Type B pancreatic cell (in vitro differentiated cells): ENCODE measurements at regions not wholly inside any gene's neighbourhood (a gene's known extent, or its start where the extent isn't known, plus 50 kb on each side); places are given as distances from the start of the nearest gene placed in this dataset.

Experiments used
- DNase-seq: peaks from one replicate; pipeline ENCODE4 v3.0.0; 2021; ENCODE audit warnings: mixed read lengths; ENCODE audit not compliant: unreplicated experiment; ENCODE audit errors: extremely low spot score
- H3K27ac Mint-ChIP-seq: 2 replicates; pipeline ENCODE4 v1.8.0; 2021; ENCODE audit warnings: mild to moderate bottlenecking, mixed read lengths
- H3K27me3 Mint-ChIP-seq: 2 replicates; pipeline ENCODE4 v1.8.0; 2021; ENCODE audit warnings: mixed read lengths
- H3K36me3 Mint-ChIP-seq: 2 replicates; pipeline ENCODE4 v1.8.0; 2021; ENCODE audit warnings: mixed read lengths
- H3K4me1 Mint-ChIP-seq: one replicate; pipeline ENCODE4 v1.8.0; 2021; ENCODE audit warnings: mixed read lengths; ENCODE audit not compliant: unreplicated experiment
- H3K4me3 Mint-ChIP-seq: 2 replicates; pipeline ENCODE4 v1.8.0; 2021; ENCODE audit warnings: mild to moderate bottlenecking, mixed read lengths
- H3K9me3 Mint-ChIP-seq: 2 replicates; pipeline ENCODE4 v1.8.0; 2021; ENCODE audit warnings: mixed read lengths
- CTCF ChIP-seq: fragments of 200-600 bp; sonication (generic); conservative IDR thresholded peaks from 2 replicates; pipeline ENCODE4 v1.5.0; 2021; ENCODE audit warnings: antibody characterized with exemption, mild to moderate bottlenecking

DNA sequence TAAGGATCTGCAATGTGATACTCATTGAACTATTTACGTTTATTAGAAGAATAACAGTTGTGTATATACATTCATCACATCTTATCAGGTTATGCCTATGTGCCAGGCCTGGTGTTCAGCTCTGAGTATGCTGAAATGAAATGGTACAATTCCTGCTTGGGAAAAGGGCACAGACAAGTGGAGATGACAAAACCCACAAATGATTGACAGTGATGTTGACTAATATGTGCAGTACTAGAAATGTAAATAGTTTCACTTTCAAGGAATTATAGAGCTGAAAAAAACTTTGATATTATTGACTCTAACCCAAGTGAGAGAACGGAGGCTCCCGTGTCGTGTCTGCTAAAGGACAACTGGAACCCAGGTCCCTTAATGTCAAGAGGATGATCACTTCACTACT lies 386.8 kb upstream of the DACH1 start:
- Mint-ChIP-seq H3K36me3 (no peaks in the 10 kb centered on the region), H3K27me3 (no peaks in the 10 kb centered on the region), H3K9me3 (peaks cover 5% of the 10 kb centered on the region), H3K4me3 (no peak overlapping the region), H3K4me1 (no peaks in the 10 kb centered on the region), H3K27ac (no peak overlapping the region)
- no peak for DNase-seq
- no peak for TF ChIP-seq CTCF

DNA sequence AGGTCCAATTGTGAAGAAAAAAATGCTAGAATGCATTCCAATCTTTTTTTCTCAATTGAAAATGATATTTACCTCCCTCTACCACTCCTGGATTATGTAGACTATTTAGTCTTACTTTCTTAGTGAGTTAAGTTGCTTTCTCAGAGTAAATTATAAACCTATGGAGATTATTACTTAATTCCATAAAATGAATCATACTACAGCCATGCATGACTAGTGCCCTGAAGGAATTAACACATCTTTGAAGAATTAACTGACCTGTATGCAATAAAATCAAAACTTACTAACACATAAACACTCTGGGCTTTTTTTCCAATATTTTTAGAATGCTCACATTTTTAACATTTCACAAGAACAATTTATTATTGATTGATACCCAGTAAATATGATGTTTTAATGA lies 379.4 kb upstream of the DACH1 start:
- no peak for DNase-seq
- H3K4me3 Mint-ChIP-seq: no peak overlapping the region
- H3K27me3 Mint-ChIP-seq: no peaks in the 10 kb centered on the region
- H3K36me3 Mint-ChIP-seq: no peaks in the 10 kb centered on the region
- H3K4me1 Mint-ChIP-seq: no peaks in the 10 kb centered on the region
- TF ChIP-seq CTCF: no peak
- H3K9me3 Mint-ChIP-seq: peaks cover 5% of the 10 kb centered on the region
- no peak overlapping the region for H3K27ac Mint-ChIP-seq

DNA sequence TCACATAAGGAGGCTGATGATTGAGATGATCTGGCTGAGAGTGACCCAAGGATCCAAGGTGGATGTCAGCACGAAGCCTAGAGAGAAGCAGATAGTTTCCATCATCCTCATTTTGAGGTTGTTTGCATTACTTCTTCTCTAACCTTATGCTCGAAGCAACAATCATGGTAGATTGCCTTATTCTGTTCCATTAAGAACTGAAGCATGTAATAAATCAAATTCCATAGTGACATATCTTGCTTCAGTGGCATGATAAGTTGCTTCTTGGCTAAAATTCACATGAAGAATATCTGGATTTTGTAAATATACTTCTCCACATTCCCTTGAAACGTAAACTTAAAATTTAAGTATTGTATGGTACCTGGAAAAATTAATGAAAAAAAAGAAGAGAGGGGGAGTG lies 377.8 kb upstream of the DACH1 start:
- Mint-ChIP-seq H3K4me1 (no peaks in the 10 kb centered on the region), H3K27ac (no peak overlapping the region), H3K9me3 (no peaks in the 10 kb centered on the region), H3K4me3 (no peak overlapping the region), H3K36me3 (no peaks in the 10 kb centered on the region), H3K27me3 (no peaks in the 10 kb centered on the region)
- TF ChIP-seq CTCF: no peak
- no peak for DNase-seq

DNA sequence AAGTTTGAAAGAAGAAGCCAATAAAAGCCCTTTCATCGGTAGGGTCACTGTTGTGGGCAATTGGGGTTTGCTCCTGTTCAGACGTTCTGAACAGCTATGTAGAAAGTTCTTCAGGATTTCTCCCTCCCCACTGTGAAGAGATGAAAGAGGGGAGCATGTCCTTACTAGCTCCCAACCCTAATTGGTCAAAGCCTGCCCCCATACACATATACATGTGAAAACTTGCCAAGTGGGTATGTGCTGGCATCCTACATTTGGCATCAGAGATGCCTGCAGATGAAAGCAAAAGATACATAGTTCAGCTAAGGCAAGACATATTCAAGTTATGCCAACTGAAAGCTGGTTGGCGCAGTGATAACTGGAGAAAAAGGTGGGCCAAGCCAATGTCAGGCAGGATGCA lies 363.1 kb upstream of the DACH1 start:
- Mint-ChIP-seq H3K27me3 (no peaks in the 10 kb centered on the region), H3K4me3 (no peak overlapping the region), H3K4me1 (no peaks in the 10 kb centered on the region), H3K36me3 (no peaks in the 10 kb centered on the region), H3K9me3 (no peaks in the 10 kb centered on the region), H3K27ac (no peak overlapping the region)
- no peak for TF ChIP-seq CTCF
- no peak for DNase-seq

DNA sequence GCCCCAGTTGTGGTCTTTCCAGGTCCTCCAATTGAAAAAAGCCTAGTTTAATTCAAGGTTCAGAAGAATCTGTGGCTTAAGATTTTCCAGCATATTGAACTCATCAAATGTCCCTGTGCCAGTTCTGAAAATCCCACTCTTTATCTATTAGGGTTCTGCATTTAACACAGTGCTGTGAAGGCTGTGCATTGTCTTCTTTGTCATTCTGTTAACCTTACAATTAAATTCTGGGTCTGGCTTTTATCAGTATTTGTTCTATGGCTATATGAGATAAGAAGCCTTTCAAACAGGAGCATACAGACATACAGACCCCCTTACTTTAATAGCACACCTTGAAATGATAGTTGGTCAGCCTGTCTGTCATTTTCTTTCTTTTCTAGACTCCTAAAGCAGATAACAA lies 362.1 kb upstream of the DACH1 start:
- H3K4me1 Mint-ChIP-seq: no peaks in the 10 kb centered on the region
- H3K4me3 Mint-ChIP-seq: no peak overlapping the region
- H3K27me3 Mint-ChIP-seq: no peaks in the 10 kb centered on the region
- no peak for TF ChIP-seq CTCF
- no peaks in the 10 kb centered on the region for H3K36me3 Mint-ChIP-seq
- DNase-seq: no peak
- no peaks in the 10 kb centered on the region for H3K9me3 Mint-ChIP-seq
- no peak overlapping the region for H3K27ac Mint-ChIP-seq

DNA sequence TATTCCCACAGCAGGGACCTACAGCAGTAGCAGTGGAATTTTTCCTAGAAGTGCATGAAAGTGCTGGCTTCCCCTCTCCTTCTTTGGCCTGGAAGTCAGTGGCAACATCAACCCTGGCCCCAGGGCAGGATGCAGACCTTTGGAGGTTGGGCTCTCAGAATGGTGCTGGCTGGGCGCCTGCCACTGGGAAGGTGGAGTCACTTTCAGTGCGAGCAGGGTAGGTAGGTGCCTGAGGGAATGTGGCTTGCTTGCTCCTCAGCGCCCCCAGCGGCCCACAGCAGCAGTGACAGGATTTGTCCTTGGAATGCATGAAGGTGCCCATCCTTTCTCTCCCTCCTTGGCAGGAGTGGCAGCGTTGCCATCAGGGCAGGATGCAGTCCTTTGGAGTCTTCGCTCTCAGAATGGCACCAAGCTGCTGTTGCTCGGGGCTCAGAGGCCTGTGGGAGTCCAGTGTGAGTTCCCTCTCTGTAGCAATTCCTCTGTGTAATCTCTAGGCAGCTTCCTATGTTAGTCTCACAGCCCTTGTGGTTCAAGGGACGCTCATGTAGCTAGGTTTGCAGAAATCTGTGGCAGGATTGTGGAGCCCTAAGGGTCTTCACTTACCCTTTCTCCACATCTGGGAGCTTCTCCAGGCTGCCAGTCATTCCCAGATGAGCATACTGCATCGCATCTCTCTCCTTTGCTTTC lies 354.4 kb upstream of the DACH1 start:
- peak; percentile 74 for TF ChIP-seq CTCF
- Mint-ChIP-seq H3K27ac (no peak overlapping the region), H3K4me3 (no peak overlapping the region), H3K9me3 (peaks cover 3% of the 10 kb centered on the region), H3K27me3 (no peaks in the 10 kb centered on the region), H3K4me1 (no peaks in the 10 kb centered on the region), H3K36me3 (no peaks in the 10 kb centered on the region)
- DNase-seq: no peak
